ENCODE measurements at regions not wholly inside any gene's neighbourhood (a gene's known extent, or its start where the extent isn't known, plus 50 kb on each side); places are given as distances from the start of the nearest gene placed in this dataset.

DNA sequence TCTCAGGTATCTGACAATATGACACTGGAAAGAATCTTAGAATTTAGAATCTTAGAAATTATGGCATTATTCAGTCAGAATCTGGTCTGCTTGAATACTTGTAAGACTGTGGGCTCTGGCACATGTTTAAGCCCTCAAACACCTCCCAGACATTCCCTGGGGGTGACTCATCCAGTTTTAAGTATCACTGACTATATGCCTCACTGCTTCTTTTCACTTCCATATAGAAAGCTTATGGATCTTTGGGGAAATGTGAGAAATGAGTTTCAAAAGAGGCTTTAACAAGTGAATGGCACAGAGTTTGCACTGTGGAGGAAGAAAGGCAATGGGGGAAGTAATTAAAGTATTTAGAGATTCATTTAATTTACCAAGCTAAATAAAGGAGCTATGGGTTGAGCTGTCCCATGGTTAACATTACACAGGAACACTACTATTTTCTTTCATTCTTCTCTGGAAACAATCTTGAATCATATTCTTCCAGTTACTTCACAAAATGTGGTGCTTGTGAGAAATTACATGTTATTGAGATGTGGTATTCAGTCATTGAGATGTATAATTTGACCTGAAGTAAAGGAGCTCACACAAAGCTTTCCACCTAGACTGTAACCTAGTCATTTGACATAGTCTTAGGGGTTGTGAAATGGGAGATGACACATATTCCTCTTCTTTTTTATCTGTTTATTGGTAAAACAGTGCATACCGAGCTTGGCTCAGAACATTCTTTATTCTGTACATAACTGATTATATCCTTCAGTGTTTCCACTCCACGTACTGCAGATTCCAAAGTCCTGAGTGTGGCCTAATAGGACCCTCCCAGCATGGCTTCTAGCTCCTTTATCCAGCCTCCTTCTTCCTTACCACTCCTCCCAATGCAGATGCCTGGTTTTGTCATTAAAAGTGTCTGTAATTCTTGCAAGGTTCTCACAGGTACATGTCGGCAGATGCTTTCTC, 544.6 kb upstream of the NECTIN3 start:
- no peak for DNase-seq (ENCODE audit: low read depth in 2 of 2)

GRCh38 chr3:110528305-110529121, 543.1 kb upstream of the NECTIN3 start:
- DNase-seq (ENCODE audit: low read depth in 2 of 2) = no peak

- no peak for DNase-seq (ENCODE audit: low read depth in 2 of 2)
Measured at GRCh38 chr3:110530902-110531301, 540.7 kb upstream of the NECTIN3 start.

DNA sequence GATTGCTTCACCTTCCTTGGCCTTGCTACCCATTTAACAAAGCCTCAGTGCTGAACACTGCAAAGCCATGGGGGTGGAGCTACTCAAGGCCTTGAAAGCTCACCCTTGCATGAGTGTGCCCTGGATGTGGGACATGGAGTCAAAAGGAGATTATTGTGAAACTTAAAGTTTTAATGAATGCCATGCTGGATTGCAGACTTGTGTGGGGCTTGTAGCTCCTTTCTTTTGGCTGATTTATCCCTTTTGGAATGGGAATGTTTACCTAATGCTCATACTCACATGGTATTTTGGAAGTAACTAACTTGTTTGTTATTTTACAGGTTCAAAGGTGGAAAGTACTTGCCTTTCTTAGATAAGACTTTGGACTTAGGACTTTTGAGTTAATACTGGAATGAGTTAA, 538.5 kb upstream of the NECTIN3 start:
- DNase-seq (ENCODE audit: low read depth in 2 of 2) = no peak

DNA sequence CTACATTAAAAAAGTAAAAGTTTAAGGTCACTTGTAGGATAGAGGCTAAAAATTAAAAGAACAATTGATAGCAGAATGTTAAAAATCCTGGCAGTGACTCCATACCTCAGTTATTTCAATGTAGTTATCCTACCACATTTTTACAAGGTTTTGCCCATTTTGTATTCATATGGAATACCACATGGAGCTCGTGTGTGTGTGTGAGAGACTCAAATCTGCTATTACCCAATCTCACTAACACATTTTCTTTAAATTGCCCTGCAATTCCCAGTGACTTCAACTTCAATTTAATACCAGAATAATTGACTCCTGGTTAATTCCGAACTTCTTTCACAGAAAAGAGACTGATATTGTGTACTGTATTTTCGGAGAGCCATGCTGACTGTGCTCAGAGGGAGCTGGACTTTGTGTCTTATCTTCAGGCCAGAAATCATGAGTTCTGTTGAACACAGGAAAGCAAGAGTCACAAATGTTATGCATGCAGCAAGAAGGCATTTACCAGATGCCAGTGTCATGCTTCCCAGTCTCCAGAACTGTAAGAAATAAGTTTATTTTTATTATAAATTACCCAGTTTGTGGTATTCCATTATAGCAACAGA, 529.0 kb upstream of the NECTIN3 start:
- no peak for DNase-seq (ENCODE audit: low read depth in 2 of 2)

GRCh38 chr3:110544730-110545129, 526.9 kb upstream of the NECTIN3 start:
- no peak for DNase-seq (ENCODE audit: low read depth in 2 of 2)

GRCh38 chr3:110550511-110550910, 521.1 kb upstream of the NECTIN3 start:
- no peak for DNase-seq (ENCODE audit: low read depth in 2 of 2)

DNA sequence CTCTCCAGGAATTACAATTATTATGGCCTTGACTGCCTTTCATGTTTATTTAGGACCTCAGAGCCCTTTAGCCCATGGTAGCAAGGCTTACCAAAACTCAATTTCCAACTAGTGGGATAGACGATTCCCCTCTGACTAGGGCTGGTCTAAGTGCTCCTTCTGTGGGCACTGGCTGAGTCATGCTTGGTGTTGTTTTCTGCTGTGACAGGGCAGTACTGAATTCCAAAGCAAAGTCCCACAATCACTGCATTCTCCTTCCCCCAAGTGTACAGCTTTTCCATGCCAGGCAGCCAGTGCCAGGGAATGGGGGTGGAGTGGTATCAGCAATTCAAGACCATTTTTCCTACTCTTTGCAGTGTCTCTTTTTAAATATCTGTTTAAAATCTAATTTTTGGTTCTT, 509.0 kb upstream of the NECTIN3 start:
- no peak for DNase-seq (ENCODE audit: low read depth in 2 of 2)

DNA sequence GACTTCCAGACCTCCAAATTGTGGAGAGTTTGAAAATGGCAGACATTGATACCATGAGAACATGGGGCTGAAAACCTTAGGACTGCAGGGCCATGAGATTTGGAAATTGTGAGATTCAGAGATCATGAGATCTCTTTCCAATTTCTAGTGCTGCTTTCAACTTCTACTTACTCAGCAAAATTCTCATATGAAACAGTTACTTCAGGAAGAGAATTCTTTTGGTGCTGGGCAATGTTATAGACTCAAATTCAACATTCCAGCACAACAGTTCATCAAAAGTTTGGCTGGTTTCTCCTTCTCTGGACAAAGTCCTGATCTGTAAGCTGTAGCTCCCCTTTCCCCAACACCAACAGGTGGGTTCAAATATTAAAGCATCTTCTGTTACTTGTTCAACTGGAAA, 506.9 kb upstream of the NECTIN3 start:
- no peak for DNase-seq (ENCODE audit: low read depth in 2 of 2)

GRCh38 chr3:110567029-110567428, 504.6 kb upstream of the NECTIN3 start:
- no peak for DNase-seq (ENCODE audit: low read depth in 2 of 2)

DNA sequence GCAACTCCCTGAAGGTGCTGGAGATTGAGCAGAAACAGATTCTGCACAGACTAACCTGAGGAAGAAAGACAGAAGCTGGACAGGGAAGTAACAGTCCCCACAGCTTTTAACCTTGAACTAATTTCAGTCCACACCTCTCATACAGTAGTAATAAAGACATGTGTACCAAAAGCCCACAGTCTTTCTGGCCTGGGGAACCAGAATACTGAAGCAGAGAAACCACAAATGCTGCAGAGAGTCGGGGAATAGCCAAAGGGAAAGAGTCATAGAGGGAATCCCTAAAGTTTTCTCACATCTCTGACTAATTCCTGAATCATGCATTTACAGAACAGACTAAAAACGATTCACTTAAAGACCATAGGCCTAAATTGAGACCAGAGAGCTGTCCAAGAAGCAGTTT, 503.4 kb upstream of the NECTIN3 start:
- no peak for DNase-seq (ENCODE audit: low read depth in 2 of 2)

GRCh38 chr3:110569073-110569472, 502.5 kb upstream of the NECTIN3 start:
- DNase-seq (ENCODE audit: low read depth in 2 of 2) = no peak

- no peak for DNase-seq (ENCODE audit: low read depth in 2 of 2)
Measured at GRCh38 chr3:110575702-110576101, 495.9 kb upstream of the NECTIN3 start.

GRCh38 chr3:110576960-110577359, 494.7 kb upstream of the NECTIN3 start:
- no peak for DNase-seq (ENCODE audit: low read depth in 2 of 2)

GRCh38 chr3:110577854-110578253, 493.8 kb upstream of the NECTIN3 start:
- DNase-seq (ENCODE audit: low read depth in 2 of 2) = no peak

DNA sequence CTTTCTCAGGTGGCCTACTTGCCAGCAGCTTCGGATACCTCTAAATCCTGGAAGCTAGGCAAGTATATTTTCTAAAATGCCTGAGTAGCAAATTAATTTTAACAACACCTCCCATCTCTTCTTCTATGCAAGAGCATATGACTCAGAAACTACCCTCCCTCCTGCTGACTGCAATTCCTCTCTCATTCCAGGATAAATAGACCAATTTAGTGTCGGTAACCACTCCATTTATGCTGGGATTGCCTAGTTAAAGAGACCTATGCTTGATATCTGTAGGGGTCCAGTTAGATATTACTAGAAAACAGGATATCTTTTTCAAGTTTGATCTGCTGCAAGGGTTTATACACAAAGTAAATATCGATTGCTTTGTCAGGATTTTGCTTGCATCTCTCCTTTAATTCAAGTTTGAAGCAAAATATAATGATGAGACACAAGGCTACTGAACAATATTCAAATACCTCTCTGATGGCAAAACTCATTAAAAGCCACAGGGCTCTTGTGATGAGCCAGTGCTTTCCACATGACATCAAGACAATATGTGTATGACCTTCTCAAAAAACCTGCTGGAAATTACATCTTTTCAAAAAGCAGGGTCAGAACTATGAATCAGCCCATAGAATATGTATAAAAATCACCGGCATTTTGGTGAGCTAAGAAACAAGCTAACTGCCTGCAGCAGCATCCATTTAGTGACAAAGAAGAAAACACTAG, 491.6 kb upstream of the NECTIN3 start:
- no peak for DNase-seq (ENCODE audit: low read depth in 2 of 2)

- no peak for DNase-seq (ENCODE audit: low read depth in 2 of 2)
Measured at GRCh38 chr3:110583373-110583935, 488.2 kb upstream of the NECTIN3 start.

DNA sequence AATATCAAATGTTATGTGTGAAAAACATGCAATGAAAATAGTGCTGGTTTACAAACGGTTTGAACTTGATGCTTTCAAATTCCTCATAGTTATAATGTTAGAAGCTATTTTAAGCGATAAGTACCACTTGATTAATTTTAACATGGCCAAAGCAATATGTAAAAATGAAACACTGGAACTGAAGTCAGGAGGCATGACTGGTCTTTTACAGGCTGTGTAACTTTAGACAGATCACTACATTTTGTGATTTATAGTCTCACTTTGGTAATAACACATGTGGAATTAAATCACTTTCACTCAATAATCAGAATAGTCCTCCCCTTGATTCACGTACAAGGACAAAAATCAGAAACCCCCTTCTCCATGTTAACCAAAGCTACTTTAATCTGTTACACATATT, 482.7 kb upstream of the NECTIN3 start:
- no peak for DNase-seq (ENCODE audit: low read depth in 2 of 2)

- DNase-seq (ENCODE audit: low read depth in 2 of 2) = no peak
Measured at GRCh38 chr3:110589341-110589740, 482.3 kb upstream of the NECTIN3 start.

GRCh38 chr3:110593749-110594148, 477.9 kb upstream of the NECTIN3 start:
- DNase-seq (ENCODE audit: low read depth in 2 of 2) = no peak

DNA sequence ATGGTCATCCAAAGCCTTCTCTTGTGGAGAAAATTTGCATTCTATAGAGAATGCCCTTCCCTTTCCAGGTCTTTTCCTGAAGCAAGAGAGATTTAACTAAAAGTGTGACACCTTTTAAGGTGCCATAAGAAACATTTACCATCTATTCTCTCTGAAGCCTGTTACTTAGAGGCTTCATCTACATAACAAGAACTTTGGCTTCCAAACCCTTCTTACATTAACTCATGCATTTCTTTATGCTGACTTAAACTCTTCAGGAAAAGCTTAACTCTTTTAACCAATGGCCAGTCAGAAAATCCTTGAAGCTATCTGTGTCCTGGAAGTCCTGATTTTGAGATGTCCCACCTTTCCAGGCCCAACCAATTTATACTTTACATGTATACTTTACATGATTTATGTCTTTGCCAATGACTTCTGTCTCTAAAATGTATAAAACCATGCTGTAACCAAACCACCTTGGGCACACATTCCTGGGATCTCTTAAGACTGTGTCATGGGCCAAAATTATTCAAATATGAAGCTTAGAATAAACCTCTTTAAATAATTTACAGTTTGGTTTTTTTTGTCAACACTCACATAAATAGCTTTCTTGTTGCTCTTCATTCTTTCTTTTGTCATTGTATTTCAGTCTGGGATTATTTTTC, 472.6 kb upstream of the NECTIN3 start:
- no peak for DNase-seq (ENCODE audit: low read depth in 2 of 2)

All from stimulated activated CD4-positive, alpha-beta T cell treated with anti-CD3 and anti-CD28 coated beads, Interleukin-15, amount 100 ng/mL, for 48 hours (primary cell).